ENCODE measurements at regions not wholly inside any gene's neighbourhood (a gene's known extent, or its start where the extent isn't known, plus 50 kb on each side); places are given as distances from the start of the nearest gene placed in this dataset.
A peak's percentile ranks its signal among the peaks of the same experiment; 100 is the strongest.

DNA sequence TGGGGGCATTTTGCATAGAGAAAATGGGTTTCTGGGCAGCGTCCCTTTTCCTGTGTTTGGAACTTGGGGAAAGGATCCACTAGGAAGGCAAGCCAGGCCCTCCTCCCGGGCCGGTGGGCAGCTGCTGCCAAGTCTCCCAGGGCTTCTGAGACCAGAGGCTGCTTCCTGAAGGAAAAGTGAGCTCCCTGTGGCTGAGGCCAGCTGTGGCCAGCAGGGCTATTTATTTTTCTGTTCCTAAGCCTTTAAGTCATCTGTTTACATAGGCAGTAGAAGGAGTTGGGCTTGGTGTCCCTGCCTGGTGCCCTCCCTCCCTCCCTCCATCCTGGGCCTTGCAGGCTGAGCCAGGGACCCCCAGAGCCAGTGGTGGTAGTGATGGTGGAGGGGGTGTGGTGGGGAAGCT is 70.5 kb upstream of the COL13A1 start:
- Histone ChIP-seq H2BK15ac (ENCODE audit: low read depth, poor library complexity, severe bottlenecking) (no peak overlapping the region), H3K9ac (ENCODE audit: low read length) (no peak overlapping the region), H3K4me3 (ENCODE audit: insufficient read depth in 1 of 2, low read depth in 1 of 2, low read length in 2 of 2) (no peak overlapping the region), H3K27me3 (ENCODE audit: control insufficient read depth in 1 of 2, insufficient read depth in 1 of 2, low read length in 2 of 2) (peaks cover 0 to 10% of the 10 kb centered on the region in 2 experiments), H3K14ac (ENCODE audit: low read length in 2 of 2) (no peak overlapping the region), H3K36me3 (ENCODE audit: control insufficient read depth in 1 of 2, insufficient read depth in 2 of 2, low read depth in 1 of 2, low read length in 2 of 2) (no peaks in the 10 kb centered on the region), H3K27ac (ENCODE audit: low read length, poor library complexity, severe bottlenecking) (peak overlapping the region; percentile 85), H3K4me2 (ENCODE audit: low read length, poor library complexity, severe bottlenecking) (no peak overlapping the region), H2AK5ac (ENCODE audit: low read length, severe bottlenecking) (peak overlapping the region; percentile 21), H3K4ac (ENCODE audit: low read depth in 1 of 2, low read length in 2 of 2) (peak overlapping the region in 1 of 2 experiments; percentile 91), H2AFZ (ENCODE audit: low read depth, low read length) (peak overlapping the region; percentile 29), H3K79me1 (replicated peaks; ENCODE audit: low read length, poor library complexity, severe bottlenecking) (no peaks in the 10 kb centered on the region), H2BK12ac (ENCODE audit: low read length in 2 of 2) (peak overlapping the region; percentile 31 to 92), H4K8ac (ENCODE audit: low read length) (peak overlapping the region; percentile 59), H3K18ac (ENCODE audit: low read depth in 1 of 2, low read length in 2 of 2) (peak overlapping the region; percentile 63 to 85), H3K23ac (ENCODE audit: low read length in 2 of 2) (no peak overlapping the region), H3K9me3 (ENCODE audit: control insufficient read depth, low read length) (no peaks in the 10 kb centered on the region), H3K4me1 (ENCODE audit: control insufficient read depth, insufficient read depth, low read depth, low read length) (peaks cover 62% of the 10 kb centered on the region), H4K91ac (ENCODE audit: low read length) (peak overlapping the region; percentile 90), H2BK120ac (ENCODE audit: low read depth, low read length) (peak overlapping the region; percentile 75), H2BK5ac (ENCODE audit: low read depth, low read length, poor library complexity, severe bottlenecking) (peak overlapping the region; percentile 31)
- 43% methylated on average over 3 of the region's 3 CpGs for WGBS
- DNase-seq: peak; percentile 90

DNA sequence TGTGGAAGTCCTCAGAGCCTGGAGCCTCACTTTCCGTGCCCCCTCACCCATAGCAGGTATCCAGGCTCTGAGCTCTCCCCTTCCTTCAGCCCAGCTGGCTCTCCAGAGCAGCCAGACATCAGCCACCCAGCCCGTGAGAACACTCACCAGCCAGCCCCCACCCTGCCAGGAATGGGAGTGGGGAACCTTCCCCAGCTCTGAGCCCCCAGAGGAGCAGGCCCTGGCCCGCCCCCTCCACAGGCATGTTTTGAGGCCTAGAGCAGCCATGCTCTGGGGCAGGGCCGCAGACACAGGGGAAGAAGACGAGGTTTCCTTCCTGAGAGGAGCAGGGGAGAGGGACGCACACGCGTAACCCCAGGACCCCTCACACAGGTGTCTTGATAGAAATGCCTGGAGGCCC is 70.0 kb upstream of the COL13A1 start:
- H2BK12ac ChIP-seq (ENCODE audit: low read length in 2 of 2): peak overlapping the region; percentile 31 to 92
- H3K27ac ChIP-seq (ENCODE audit: low read length, poor library complexity, severe bottlenecking): peak overlapping the region; percentile 85
- peak overlapping the region; percentile 9 for H4K8ac ChIP-seq (ENCODE audit: low read length)
- H3K4ac ChIP-seq (ENCODE audit: low read depth in 1 of 2, low read length in 2 of 2): peak overlapping the region; percentile 69 to 91
- no peak overlapping the region for H2BK15ac ChIP-seq (ENCODE audit: low read depth, poor library complexity, severe bottlenecking)
- no peak overlapping the region for H2AFZ ChIP-seq (ENCODE audit: low read depth, low read length)
- H3K27me3 ChIP-seq (ENCODE audit: control insufficient read depth in 1 of 2, insufficient read depth in 1 of 2, low read length in 2 of 2): peaks cover 0 to 5% of the 10 kb centered on the region in 2 experiments
- no peaks in the 10 kb centered on the region for H3K9me3 ChIP-seq (ENCODE audit: control insufficient read depth, low read length)
- peak overlapping the region; percentile 68 for H2AK5ac ChIP-seq (ENCODE audit: low read length, severe bottlenecking)
- no peak overlapping the region for H3K4me3 ChIP-seq (ENCODE audit: insufficient read depth in 1 of 2, low read depth in 1 of 2, low read length in 2 of 2)
- 91% methylated on average over 8 of the region's 8 CpGs for WGBS
- peak overlapping the region; percentile 31 for H2BK5ac ChIP-seq (ENCODE audit: low read depth, low read length, poor library complexity, severe bottlenecking)
- H3K4me2 ChIP-seq (ENCODE audit: low read length, poor library complexity, severe bottlenecking): no peak overlapping the region
- peaks cover 62% of the 10 kb centered on the region for H3K4me1 ChIP-seq (ENCODE audit: control insufficient read depth, insufficient read depth, low read depth, low read length)
- H2BK120ac ChIP-seq (ENCODE audit: low read depth, low read length): peak overlapping the region; percentile 75
- H4K91ac ChIP-seq (ENCODE audit: low read length): peak overlapping the region; percentile 90
- peak overlapping the region; percentile 50 to 85 for H3K18ac ChIP-seq (ENCODE audit: low read depth in 1 of 2, low read length in 2 of 2)
- H3K14ac ChIP-seq (ENCODE audit: low read length in 2 of 2): peak overlapping the region in 1 of 2 experiments; percentile 23
- H3K36me3 ChIP-seq (ENCODE audit: control insufficient read depth in 1 of 2, insufficient read depth in 2 of 2, low read depth in 1 of 2, low read length in 2 of 2): no peaks in the 10 kb centered on the region
- DNase-seq: no peak
- H3K9ac ChIP-seq (ENCODE audit: low read length): no peak overlapping the region
- H3K79me1 ChIP-seq (replicated peaks; ENCODE audit: low read length, poor library complexity, severe bottlenecking): no peaks in the 10 kb centered on the region
- no peak overlapping the region for H3K23ac ChIP-seq (ENCODE audit: low read length in 2 of 2)

DNA sequence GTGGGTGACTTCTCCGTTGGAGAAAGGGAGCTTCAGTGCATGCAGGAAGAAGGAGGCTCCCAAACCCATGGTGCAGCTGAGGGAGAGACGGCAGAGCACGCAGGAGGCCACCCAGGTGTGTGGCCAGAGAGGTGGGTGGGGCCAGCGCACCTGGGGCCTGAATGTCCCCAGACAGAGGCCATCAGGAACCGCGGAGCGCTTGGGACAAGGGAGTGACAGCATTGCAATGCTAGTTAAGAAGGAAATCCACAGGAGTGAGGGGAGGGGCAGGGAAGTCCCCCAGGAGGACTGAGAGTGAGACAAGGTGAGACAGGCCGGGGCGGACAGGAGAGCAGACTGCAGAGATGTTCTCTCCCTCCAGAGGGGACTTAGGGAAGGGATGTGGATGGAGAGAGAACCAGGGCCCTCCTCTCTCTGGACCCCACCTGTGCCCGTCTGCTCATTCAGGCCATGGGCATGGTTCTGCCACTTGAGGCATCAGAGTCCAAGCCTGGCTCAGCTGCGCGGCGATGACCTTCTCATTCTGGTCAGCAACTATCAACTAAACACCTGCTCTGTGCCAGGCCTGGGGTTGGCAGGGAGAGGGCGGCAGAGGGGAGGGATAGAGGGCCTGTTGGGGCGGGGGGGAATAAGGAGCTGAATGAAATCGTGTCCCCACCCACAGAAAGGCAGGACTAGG is 69.4 kb upstream of the COL13A1 start:
- Histone ChIP-seq H3K9ac (ENCODE audit: low read length) (no peak overlapping the region), H3K9me3 (ENCODE audit: control insufficient read depth, low read length) (no peaks in the 10 kb centered on the region), H4K8ac (ENCODE audit: low read length) (peak overlapping the region; percentile 9), H3K79me1 (replicated peaks; ENCODE audit: low read length, poor library complexity, severe bottlenecking) (no peaks in the 10 kb centered on the region), H3K27me3 (ENCODE audit: control insufficient read depth in 1 of 2, insufficient read depth in 1 of 2, low read length in 2 of 2) (peaks cover 0 to 9% of the 10 kb centered on the region in 2 experiments), H2BK5ac (ENCODE audit: low read depth, low read length, poor library complexity, severe bottlenecking) (no peak overlapping the region), H3K27ac (ENCODE audit: low read length, poor library complexity, severe bottlenecking) (no peak overlapping the region), H3K14ac (ENCODE audit: low read length in 2 of 2) (peak overlapping the region in 1 of 2 experiments; percentile 68), H2BK12ac (ENCODE audit: low read length in 2 of 2) (peak overlapping the region; percentile 20 to 92), H3K4me2 (ENCODE audit: low read length, poor library complexity, severe bottlenecking) (no peak overlapping the region), H3K4me1 (ENCODE audit: control insufficient read depth, insufficient read depth, low read depth, low read length) (peaks cover 64% of the 10 kb centered on the region), H3K18ac (ENCODE audit: low read depth in 1 of 2, low read length in 2 of 2) (peak overlapping the region; percentile 50 to 85), H3K4me3 (ENCODE audit: insufficient read depth in 1 of 2, low read depth in 1 of 2, low read length in 2 of 2) (no peak overlapping the region), H2AK5ac (ENCODE audit: low read length, severe bottlenecking) (peak overlapping the region; percentile 68), H3K23ac (ENCODE audit: low read length in 2 of 2) (no peak overlapping the region), H4K91ac (ENCODE audit: low read length) (peak overlapping the region; percentile 90), H2BK15ac (ENCODE audit: low read depth, poor library complexity, severe bottlenecking) (peak overlapping the region; percentile 33), H2AFZ (ENCODE audit: low read depth, low read length) (no peak overlapping the region), H3K36me3 (ENCODE audit: control insufficient read depth in 1 of 2, insufficient read depth in 2 of 2, low read depth in 1 of 2, low read length in 2 of 2) (no peaks in the 10 kb centered on the region), H2BK120ac (ENCODE audit: low read depth, low read length) (peak overlapping the region; percentile 8), H3K4ac (ENCODE audit: low read depth in 1 of 2, low read length in 2 of 2) (no peak overlapping the region)
- WGBS: 90% methylated on average over 16 of the region's 16 CpGs
- DNase-seq: no peak

DNA sequence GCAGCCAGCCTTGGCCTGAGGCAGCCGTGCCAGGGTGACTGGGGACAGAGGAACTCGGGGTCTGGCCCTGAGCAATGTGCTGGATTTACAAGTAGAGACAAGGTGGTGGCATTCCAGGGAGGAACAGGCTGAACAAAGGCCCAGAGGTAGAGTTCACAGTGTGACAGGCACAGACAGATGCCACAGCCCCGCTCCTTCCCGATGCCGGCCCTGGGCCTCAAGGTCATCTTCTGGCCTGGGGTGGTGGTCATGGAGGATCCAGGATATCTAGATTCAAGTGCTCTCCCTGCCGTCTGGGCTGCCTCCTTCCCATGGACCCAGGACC is 68.9 kb upstream of the COL13A1 start:
- peaks cover 0 to 8% of the 10 kb centered on the region in 2 experiments for H3K27me3 ChIP-seq (ENCODE audit: control insufficient read depth in 1 of 2, insufficient read depth in 1 of 2, low read length in 2 of 2)
- peak overlapping the region; percentile 43 for H4K91ac ChIP-seq (ENCODE audit: low read length)
- H3K4ac ChIP-seq (ENCODE audit: low read depth in 1 of 2, low read length in 2 of 2): peak overlapping the region in 1 of 2 experiments; percentile 15
- no peak overlapping the region for H2AFZ ChIP-seq (ENCODE audit: low read depth, low read length)
- no peak overlapping the region for H3K4me3 ChIP-seq (ENCODE audit: insufficient read depth in 1 of 2, low read depth in 1 of 2, low read length in 2 of 2)
- peak overlapping the region; percentile 51 for H2AK5ac ChIP-seq (ENCODE audit: low read length, severe bottlenecking)
- no peaks in the 10 kb centered on the region for H3K79me1 ChIP-seq (replicated peaks; ENCODE audit: low read length, poor library complexity, severe bottlenecking)
- no peak overlapping the region for H4K8ac ChIP-seq (ENCODE audit: low read length)
- no peak overlapping the region for H3K9ac ChIP-seq (ENCODE audit: low read length)
- no peak overlapping the region for H3K23ac ChIP-seq (ENCODE audit: low read length in 2 of 2)
- H3K14ac ChIP-seq (ENCODE audit: low read length in 2 of 2): peak overlapping the region in 1 of 2 experiments; percentile 69
- H3K4me1 ChIP-seq (ENCODE audit: control insufficient read depth, insufficient read depth, low read depth, low read length): peaks cover 62% of the 10 kb centered on the region
- WGBS: 93% methylated on average over 6 of the region's 6 CpGs
- DNase-seq: no peak
- H2BK12ac ChIP-seq (ENCODE audit: low read length in 2 of 2): peak overlapping the region; percentile 59 to 77
- no peaks in the 10 kb centered on the region for H3K36me3 ChIP-seq (ENCODE audit: control insufficient read depth in 1 of 2, insufficient read depth in 2 of 2, low read depth in 1 of 2, low read length in 2 of 2)
- H3K4me2 ChIP-seq (ENCODE audit: low read length, poor library complexity, severe bottlenecking): no peak overlapping the region
- peak overlapping the region in 1 of 2 experiments; percentile 38 for H3K18ac ChIP-seq (ENCODE audit: low read depth in 1 of 2, low read length in 2 of 2)
- H3K27ac ChIP-seq (ENCODE audit: low read length, poor library complexity, severe bottlenecking): no peak overlapping the region
- no peak overlapping the region for H2BK15ac ChIP-seq (ENCODE audit: low read depth, poor library complexity, severe bottlenecking)
- H2BK120ac ChIP-seq (ENCODE audit: low read depth, low read length): no peak overlapping the region
- no peak overlapping the region for H2BK5ac ChIP-seq (ENCODE audit: low read depth, low read length, poor library complexity, severe bottlenecking)
- no peaks in the 10 kb centered on the region for H3K9me3 ChIP-seq (ENCODE audit: control insufficient read depth, low read length)

All from mesenchymal stem cell (in vitro differentiated cells and primary cell).